Fibroblast of skin of left biceps (primary cell): ENCODE measurements at regions not wholly inside any gene's neighbourhood (a gene's known extent, or its start where the extent isn't known, plus 50 kb on each side); places are given as distances from the start of the nearest gene placed in this dataset.
"Not testable (repeated sequence)": the region's sequence is repeated elsewhere in the genome, so short reads cannot be mapped to it uniquely, and the experiment has no call there.

Experiments used
- DNase-seq, 2 experiments: peaks; one replicate each; pipeline ENCODE4 v3.0.0-alpha.2; 2013; ENCODE audit warnings: low read depth in 2 of 2

GRCh38 chr14:43418324-43418723 lies 1088.8 kb downstream of the FSCB start:
- no peak for DNase-seq

- DNase-seq = no peak
Observed at GRCh38 chr14:43413084-43413483, 1094.0 kb downstream of the FSCB start.

GRCh38 chr14:43411841-43412240 lies 1095.2 kb downstream of the FSCB start:
- no peak for DNase-seq

GRCh38 chr14:43410631-43411030 lies 1096.5 kb downstream of the FSCB start:
- DNase-seq = no peak

- no peak for DNase-seq
Observed at GRCh38 chr14:43408472-43408871, 1098.6 kb downstream of the FSCB start.

- no peak for DNase-seq
Observed at GRCh38 chr14:43407706-43408105, 1099.4 kb downstream of the FSCB start.

- DNase-seq = no peak
Observed at GRCh38 chr14:43406931-43407330, 1100.2 kb downstream of the FSCB start.

- DNase-seq = no peak
Observed at GRCh38 chr14:43399289-43399688, 1107.8 kb downstream of the FSCB start.

- not testable (repeated sequence) for DNase-seq
Observed at GRCh38 chr14:43370565-43370896, 1136.6 kb downstream of the FSCB start.

- no peak for DNase-seq
Observed at GRCh38 chr14:43369710-43370564, 1137.1 kb downstream of the FSCB start.

GRCh38 chr14:43362586-43362985 lies 1144.5 kb downstream of the FSCB start:
- no peak for DNase-seq

GRCh38 chr14:43361751-43362150 lies 1145.3 kb downstream of the FSCB start:
- no peak for DNase-seq

GRCh38 chr14:43360239-43360638 lies 1146.8 kb downstream of the FSCB start:
- DNase-seq = no peak

- DNase-seq = no peak
Observed at GRCh38 chr14:43359317-43359716, 1147.8 kb downstream of the FSCB start.

GRCh38 chr14:43356979-43357545 lies 1150.0 kb downstream of the FSCB start:
- no peak for DNase-seq

GRCh38 chr14:43356382-43356781 lies 1150.7 kb downstream of the FSCB start:
- DNase-seq = no peak

- DNase-seq = no peak
Observed at GRCh38 chr14:43341921-43342320, 1165.2 kb downstream of the FSCB start.

- no peak for DNase-seq
Observed at GRCh38 chr14:43338713-43339112, 1168.4 kb downstream of the FSCB start.

GRCh38 chr14:43336351-43336750 lies 1170.7 kb downstream of the FSCB start:
- no peak for DNase-seq

- not testable (repeated sequence) for DNase-seq
Observed at GRCh38 chr14:43326501-43327407, 1180.3 kb downstream of the FSCB start.

GRCh38 chr14:43316427-43316826 lies 1190.7 kb downstream of the FSCB start:
- DNase-seq = no peak

GRCh38 chr14:43313719-43314118 lies 1193.4 kb downstream of the FSCB start:
- no peak for DNase-seq
